CD4-positive, alpha-beta memory T cell (primary cell): ENCODE measurements at regions not wholly inside any gene's neighbourhood (a gene's known extent, or its start where the extent isn't known, plus 50 kb on each side); places are given as distances from the start of the nearest gene placed in this dataset.

Source experiments
- CTCF ChIA-PET: fragments of 350-600 bp; sonication (Branson Sonifier 250); formaldehyde crosslinking; loops from one replicate; lab custom pipeline; 2021; ENCODE audit warnings: inconsistent platforms; ENCODE audit not compliant: partially characterized antibody; lab: Charles Lee
- POLR2A ChIA-PET: fragments of 350-600 bp; sonication (Branson Sonifier 250); formaldehyde crosslinking; loops from one replicate; lab custom pipeline; 2021; ENCODE audit not compliant: partially characterized antibody; lab: Charles Lee
- DNase-seq, 5 donors: peaks; one replicate each; pipeline versions ENCODE4 v3.0.0 to v3.0.0-alpha.2; 2020 to 2022; ENCODE audit warnings: mixed read lengths in 1 of 5
- H3K27ac ChIP-seq: one replicate; pipeline ENCODE4 v1.7.0; 2013; ENCODE audit warnings: low read depth, low read length
- H3K27me3 ChIP-seq: 2 replicates; pipeline ENCODE4 v1.7.0; 2013; ENCODE audit warnings: mild to moderate bottlenecking, low read length, moderate library complexity; ENCODE audit not compliant: insufficient read depth
- H3K36me3 ChIP-seq: 2 replicates; pipeline ENCODE4 v1.7.0; 2013; ENCODE audit warnings: mild to moderate bottlenecking, low read length, moderate library complexity; ENCODE audit not compliant: insufficient read depth
- H3K4me1 ChIP-seq: 2 replicates; pipeline ENCODE4 v1.7.0; 2013; ENCODE audit warnings: mild to moderate bottlenecking, low read length, moderate library complexity; ENCODE audit not compliant: insufficient read depth
- H3K4me3 ChIP-seq, 2 donors: one replicate each; pipeline ENCODE4 v1.7.0; 2013; ENCODE audit warnings: low read length in 2 of 2, mild to moderate bottlenecking in 1 of 2
- H3K9me3 ChIP-seq, 2 donors: one replicate each; pipeline ENCODE4 v1.7.0; 2013; ENCODE audit warnings: low read length in 2 of 2, control low read depth in 1 of 2; ENCODE audit not compliant: control insufficient read depth in 1 of 2
- H3K27ac Mint-ChIP-seq, 7 donors: one replicate each; pipeline ENCODE4 v1.8.0; 2020 to 2021; ENCODE audit warnings: mixed read lengths in 7 of 7, mild to moderate bottlenecking in 6 of 7, inconsistent platforms in 3 of 7, moderate library complexity in 3 of 7
- H3K27me3 Mint-ChIP-seq, 2 donors: one replicate each; pipeline ENCODE4 v1.8.0; 2020 to 2021; ENCODE audit warnings: mixed read lengths in 2 of 2
- H3K36me3 Mint-ChIP-seq, 2 donors: one replicate each; pipeline ENCODE4 v1.8.0; 2020 to 2021; ENCODE audit warnings: mixed read lengths in 2 of 2, inconsistent platforms in 1 of 2, mild to moderate bottlenecking in 1 of 2
- H3K4me1 Mint-ChIP-seq, 4 donors: one replicate each; pipeline ENCODE4 v1.8.0; 2020 to 2021; ENCODE audit warnings: mixed read lengths in 4 of 4, mild to moderate bottlenecking in 1 of 4
- H3K4me3 Mint-ChIP-seq, 8 donors: one replicate each; pipeline ENCODE4 v1.8.0; 2020 to 2021; ENCODE audit warnings: mixed read lengths in 8 of 8, mild to moderate bottlenecking in 7 of 8, moderate library complexity in 6 of 8, inconsistent platforms in 3 of 8
- H3K9me3 Mint-ChIP-seq, 8 donors: one replicate each; pipeline ENCODE4 v1.8.0; 2020 to 2021; ENCODE audit warnings: mixed read lengths in 8 of 8, mild to moderate bottlenecking in 5 of 8, inconsistent platforms in 3 of 8, moderate library complexity in 1 of 8
- intact Hi-C: fragments of 100-400 bp; cut with micrococcal nuclease; formaldehyde crosslinking; loops from one replicate; pipeline ENCODE4 v1.15.1; 2023

- H3K27ac ChIP-seq, result no peak overlapping the region
- no peak overlapping the region for H3K27ac Mint-ChIP-seq
- DNase-seq, result no peak
- ChIA-PET CTCF (no interaction called here), POLR2A (no interaction called here)
- H3K4me3 ChIP-seq, result no peak overlapping the region
- no peaks in the 10 kb centered on the region for H3K4me1 Mint-ChIP-seq
- no peak overlapping the region for H3K4me3 Mint-ChIP-seq
- no peaks in the 10 kb centered on the region for H3K4me1 ChIP-seq
- no peaks in the 10 kb centered on the region for H3K27me3 ChIP-seq
- no peaks in the 10 kb centered on the region for H3K27me3 Mint-ChIP-seq
- H3K9me3 ChIP-seq, result no peaks in the 10 kb centered on the region
- no peaks in the 10 kb centered on the region for H3K36me3 ChIP-seq
- no peaks in the 10 kb centered on the region for H3K36me3 Mint-ChIP-seq
- peaks cover 0 to 14% (median 10%) of the 10 kb centered on the region in 8 donors for H3K9me3 Mint-ChIP-seq
- intact Hi-C loops, result no loop called here
These were observed 304.5 kb downstream of the OTOL1 start for GRCh38 chr3:161800985-161801559.

- Histone ChIP-seq H3K27ac (no peak overlapping the region), H3K4me3 (no peak overlapping the region), H3K4me1 (no peaks in the 10 kb centered on the region), H3K36me3 (no peaks in the 10 kb centered on the region), H3K27me3 (no peaks in the 10 kb centered on the region), H3K9me3 (no peaks in the 10 kb centered on the region)
- ChIA-PET POLR2A (no interaction called here), CTCF (no interaction called here)
- H3K36me3 Mint-ChIP-seq, result no peaks in the 10 kb centered on the region
- intact Hi-C loops, result no loop called here
- no peak overlapping the region for H3K4me3 Mint-ChIP-seq
- no peak for DNase-seq
- peaks cover 0 to 6% (median 1%) of the 10 kb centered on the region in 8 donors for H3K9me3 Mint-ChIP-seq
- H3K27me3 Mint-ChIP-seq, result no peaks in the 10 kb centered on the region
- H3K27ac Mint-ChIP-seq, result no peak overlapping the region
- no peaks in the 10 kb centered on the region for H3K4me1 Mint-ChIP-seq
These were observed 321.5 kb downstream of the OTOL1 start for GRCh38 chr3:161818106-161818505.

DNA sequence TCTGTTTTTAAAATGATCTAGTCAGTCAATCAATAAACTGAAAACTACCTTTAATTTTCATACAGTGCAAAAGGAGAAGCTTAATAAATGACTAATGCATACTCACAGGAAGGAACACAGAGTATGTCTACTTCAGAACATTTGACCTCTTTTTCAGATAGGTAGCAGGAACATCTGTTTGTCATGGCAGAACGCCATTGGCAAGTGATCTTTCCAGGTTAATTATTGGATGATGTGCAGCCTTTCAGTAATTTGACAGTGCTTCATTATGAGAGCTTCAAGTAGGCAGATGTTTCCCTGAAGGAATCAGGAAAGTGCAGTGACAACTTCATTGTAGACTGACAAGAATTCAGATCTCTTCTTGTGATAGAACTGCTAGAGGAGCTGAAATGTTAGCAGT, 325.0 kb downstream of the OTOL1 start:
- Mint-ChIP-seq H3K9me3 (peaks cover 0 to 7% (median 1%) of the 10 kb centered on the region in 8 donors), H3K4me1 (no peaks in the 10 kb centered on the region), H3K27me3 (no peaks in the 10 kb centered on the region), H3K27ac (no peak overlapping the region), H3K4me3 (no peak overlapping the region), H3K36me3 (no peaks in the 10 kb centered on the region)
- intact Hi-C loops, result no loop called here
- no peak for DNase-seq
- Histone ChIP-seq H3K4me3 (no peak overlapping the region), H3K36me3 (no peaks in the 10 kb centered on the region), H3K9me3 (no peaks in the 10 kb centered on the region), H3K27ac (no peak overlapping the region), H3K27me3 (no peaks in the 10 kb centered on the region), H3K4me1 (no peaks in the 10 kb centered on the region)
- ChIA-PET CTCF (no interaction called here), POLR2A (no interaction called here)

DNA sequence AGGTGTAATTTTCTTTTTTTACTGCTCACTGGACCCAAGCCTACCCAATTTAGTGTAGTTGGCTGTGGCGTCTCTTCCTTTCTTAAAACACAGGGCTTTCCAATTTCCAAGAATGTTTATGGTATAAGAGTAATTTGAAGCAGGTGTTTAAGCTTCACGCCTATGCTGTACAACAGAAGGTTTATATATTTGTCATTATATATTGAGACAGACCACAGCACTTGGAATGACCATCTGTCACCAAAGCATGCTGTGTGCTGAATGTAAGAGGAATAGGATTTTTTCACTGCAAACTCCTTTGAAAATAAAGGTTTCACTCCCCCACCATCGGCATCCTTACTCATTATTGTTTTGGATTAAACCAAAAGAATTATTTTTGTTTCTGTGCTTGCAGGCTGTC, 325.7 kb downstream of the OTOL1 start:
- Histone ChIP-seq H3K27ac (no peak overlapping the region), H3K4me3 (no peak overlapping the region), H3K9me3 (no peaks in the 10 kb centered on the region), H3K36me3 (no peaks in the 10 kb centered on the region), H3K27me3 (no peaks in the 10 kb centered on the region), H3K4me1 (no peaks in the 10 kb centered on the region)
- H3K4me1 Mint-ChIP-seq, result no peaks in the 10 kb centered on the region
- H3K4me3 Mint-ChIP-seq, result no peak overlapping the region
- DNase-seq, result no peak
- H3K27me3 Mint-ChIP-seq, result no peaks in the 10 kb centered on the region
- H3K9me3 Mint-ChIP-seq, result peaks cover 0 to 7% (median 1%) of the 10 kb centered on the region in 8 donors
- CTCF ChIA-PET, result no interaction called here
- POLR2A ChIA-PET, result no interaction called here
- intact Hi-C loops, result no loop called here
- H3K27ac Mint-ChIP-seq, result no peak overlapping the region
- H3K36me3 Mint-ChIP-seq, result no peaks in the 10 kb centered on the region

GRCh38 chr3:161823910-161824309, 327.3 kb downstream of the OTOL1 start:
- H3K4me1 ChIP-seq, result no peaks in the 10 kb centered on the region
- no peak overlapping the region for H3K4me3 ChIP-seq
- POLR2A ChIA-PET, result no interaction called here
- intact Hi-C loops, result no loop called here
- no peak for DNase-seq
- CTCF ChIA-PET, result no interaction called here
- no peaks in the 10 kb centered on the region for H3K36me3 ChIP-seq
- Mint-ChIP-seq H3K4me3 (no peak overlapping the region), H3K36me3 (no peaks in the 10 kb centered on the region), H3K27me3 (no peaks in the 10 kb centered on the region), H3K27ac (no peak overlapping the region), H3K9me3 (peaks cover 0 to 7% (median 0%) of the 10 kb centered on the region in 8 donors), H3K4me1 (no peaks in the 10 kb centered on the region)
- no peaks in the 10 kb centered on the region for H3K9me3 ChIP-seq
- no peaks in the 10 kb centered on the region for H3K27me3 ChIP-seq
- H3K27ac ChIP-seq, result no peak overlapping the region

GRCh38 chr3:161838021-161838420, 341.4 kb downstream of the OTOL1 start:
- Histone ChIP-seq H3K4me1 (no peaks in the 10 kb centered on the region), H3K36me3 (no peaks in the 10 kb centered on the region), H3K4me3 (no peak overlapping the region), H3K27ac (no peak overlapping the region), H3K27me3 (no peaks in the 10 kb centered on the region), H3K9me3 (no peaks in the 10 kb centered on the region)
- Mint-ChIP-seq H3K27me3 (no peaks in the 10 kb centered on the region), H3K36me3 (no peaks in the 10 kb centered on the region), H3K4me3 (no peak overlapping the region), H3K4me1 (no peaks in the 10 kb centered on the region), H3K27ac (no peak overlapping the region), H3K9me3 (peaks cover 0 to 4% (median 0%) of the 10 kb centered on the region in 8 donors)
- no peak for DNase-seq
- ChIA-PET POLR2A (no interaction called here), CTCF (no interaction called here)
- intact Hi-C loops, result no loop called here

DNA sequence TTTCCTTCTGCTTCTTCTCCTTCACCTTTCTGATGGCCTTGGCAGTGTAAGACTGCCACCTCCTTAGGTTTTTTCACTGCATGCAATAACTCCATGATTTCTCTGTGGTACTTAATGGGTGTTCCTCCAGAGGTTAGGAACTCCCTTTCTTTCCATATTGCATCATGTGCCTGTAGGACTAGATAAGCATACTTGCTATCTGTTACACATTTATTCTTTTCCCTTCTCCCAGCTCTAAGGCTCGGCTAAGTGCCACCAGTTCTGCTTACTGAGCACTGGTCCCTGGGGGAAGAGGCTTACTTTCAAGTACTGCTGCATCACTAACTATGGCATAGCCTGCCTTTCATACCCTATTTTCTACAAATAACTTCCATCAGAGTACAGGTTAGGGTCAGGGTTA, 351.8 kb downstream of the OTOL1 start:
- no peaks in the 10 kb centered on the region for H3K27me3 ChIP-seq
- no peaks in the 10 kb centered on the region for H3K36me3 Mint-ChIP-seq
- POLR2A ChIA-PET, result no interaction called here
- no peak overlapping the region for H3K4me3 ChIP-seq
- CTCF ChIA-PET, result no interaction called here
- no peaks in the 10 kb centered on the region for H3K36me3 ChIP-seq
- no peaks in the 10 kb centered on the region for H3K4me1 Mint-ChIP-seq
- intact Hi-C loops, result no loop called here
- no peak overlapping the region for H3K4me3 Mint-ChIP-seq
- H3K9me3 ChIP-seq, result no peaks in the 10 kb centered on the region
- H3K9me3 Mint-ChIP-seq, result peaks cover 0 to 12% (median 4%) of the 10 kb centered on the region in 8 donors
- no peak for DNase-seq
- peaks cover 0 to 1% of the 10 kb centered on the region in 2 donors for H3K27me3 Mint-ChIP-seq
- H3K4me1 ChIP-seq, result no peaks in the 10 kb centered on the region
- no peak overlapping the region for H3K27ac Mint-ChIP-seq
- H3K27ac ChIP-seq, result no peak overlapping the region
